ACHN (cell line): ENCODE measurements at regions not wholly inside any gene's neighbourhood (a gene's known extent, or its start where the extent isn't known, plus 50 kb on each side); places are given as distances from the start of the nearest gene placed in this dataset.
"Not testable (repeated sequence)": the region's sequence is repeated elsewhere in the genome, so short reads cannot be mapped to it uniquely, and the experiment has no call there.

Experiments used
- DNase-seq: peaks from one replicate; pipeline ENCODE4 v3.0.0-alpha.2; 2015
- in situ Hi-C: cut with HindIII; loops from 2 replicates; pipeline ENCODE4 v1.10.0; 2017; ENCODE audit warnings: low sequenced_read_pairs, low pct_ligation_motif_present, low pct_unique_long_range_greater_than_20kb

GRCh38 chr2:125710561-125710960 lies 945.4 kb upstream of the GYPC start:
- in situ Hi-C loops = no loop called here
- DNase-seq = no peak

DNA sequence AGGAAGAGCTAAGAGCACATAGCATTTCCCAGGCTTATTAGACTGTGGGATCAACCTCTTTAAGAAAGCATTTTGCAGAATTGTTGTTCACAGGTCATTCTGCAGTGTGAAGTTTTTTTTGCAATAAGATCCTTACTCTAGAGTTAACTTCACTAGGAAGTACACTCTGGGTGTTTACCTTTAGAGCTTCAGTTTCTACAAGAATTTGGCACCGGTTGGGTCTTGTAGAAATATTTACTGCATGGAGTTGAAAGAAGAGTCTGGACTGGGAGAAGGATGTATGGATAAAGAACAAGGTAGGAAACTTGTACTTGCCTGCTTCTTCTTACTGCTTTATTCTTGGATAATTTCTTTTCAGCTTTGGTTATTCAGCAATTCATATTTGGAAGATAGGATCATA lies 944.9 kb upstream of the GYPC start:
- in situ Hi-C loops = no loop called here
- DNase-seq = no peak

DNA sequence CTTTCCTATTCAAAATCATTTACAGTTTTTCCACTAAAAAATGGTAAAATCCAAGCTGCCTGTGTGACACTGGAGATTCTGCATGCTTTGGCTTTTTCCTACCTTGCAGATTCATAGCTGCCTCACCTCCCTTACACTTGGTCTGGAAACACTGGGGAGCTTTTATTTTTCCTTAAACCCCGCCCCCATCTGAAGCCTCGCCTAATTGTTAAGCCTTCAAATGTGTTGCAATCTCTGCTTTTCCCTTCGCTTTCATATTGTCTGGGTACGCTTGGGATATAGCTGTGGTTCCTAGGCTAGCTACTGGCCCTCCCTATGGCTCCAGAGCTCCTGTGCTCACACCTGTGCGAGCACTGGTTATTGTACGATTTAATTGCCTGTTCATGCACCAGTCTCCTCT lies 942.4 kb upstream of the GYPC start:
- no peak for DNase-seq
- in situ Hi-C loops = no loop called here

DNA sequence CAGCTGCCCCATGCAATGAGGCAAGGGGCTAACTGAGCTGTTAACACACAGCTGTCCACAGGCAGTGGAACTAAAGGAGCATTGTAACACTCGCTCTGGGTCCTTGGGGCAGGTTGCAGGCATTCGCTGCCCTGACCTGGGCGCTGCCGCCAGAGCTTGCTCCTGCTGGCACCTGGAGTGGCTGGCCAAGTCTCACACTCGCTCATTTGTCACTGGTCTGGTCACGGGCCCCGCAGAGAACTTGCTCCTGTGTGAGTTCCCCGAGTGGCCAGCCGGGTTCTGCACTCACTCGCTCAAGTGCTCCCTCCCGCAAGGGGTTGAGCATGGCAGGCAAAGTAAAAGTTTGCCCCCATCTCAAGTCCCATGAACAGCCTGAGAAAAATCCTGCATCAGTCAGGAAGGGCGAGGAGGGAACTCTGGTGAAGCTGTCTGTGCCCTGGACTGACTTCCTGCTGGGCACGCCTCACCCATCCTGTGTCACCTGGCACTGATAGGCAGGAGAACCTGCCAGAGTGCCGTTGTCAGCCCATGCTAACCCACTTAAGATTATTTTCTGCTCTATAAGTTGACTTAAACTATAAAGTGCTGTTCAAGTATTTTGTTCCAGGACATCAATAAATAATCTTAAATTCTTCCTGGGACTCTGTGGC lies 934.8 kb upstream of the GYPC start:
- in situ Hi-C loops = no loop called here
- no peak for DNase-seq

GRCh38 chr2:125730921-125731320 lies 925.0 kb upstream of the GYPC start:
- in situ Hi-C loops = no loop called here
- DNase-seq = no peak

GRCh38 chr2:125736306-125736705 lies 919.7 kb upstream of the GYPC start:
- in situ Hi-C loops = no loop called here
- no peak for DNase-seq

DNA sequence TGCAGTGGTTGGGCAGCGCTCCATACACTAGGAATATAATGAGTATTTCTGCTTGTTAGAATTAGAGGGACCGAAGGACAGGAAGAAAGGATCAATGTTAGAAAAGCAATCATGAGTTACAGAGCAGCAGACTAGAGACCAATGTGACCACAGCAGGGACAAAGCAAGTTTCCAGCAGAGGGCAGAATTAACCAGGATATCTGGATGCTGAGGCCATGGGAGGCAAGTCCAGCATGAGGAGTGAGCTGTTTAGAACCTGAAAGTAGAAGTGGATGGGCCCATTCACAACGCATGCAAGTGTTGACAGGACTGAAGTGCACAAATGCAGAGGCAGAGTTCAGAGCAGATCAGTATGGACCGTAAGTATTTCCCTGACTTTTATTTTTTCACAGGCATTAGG lies 910.4 kb upstream of the GYPC start:
- peak; percentile 57 for DNase-seq

DNA sequence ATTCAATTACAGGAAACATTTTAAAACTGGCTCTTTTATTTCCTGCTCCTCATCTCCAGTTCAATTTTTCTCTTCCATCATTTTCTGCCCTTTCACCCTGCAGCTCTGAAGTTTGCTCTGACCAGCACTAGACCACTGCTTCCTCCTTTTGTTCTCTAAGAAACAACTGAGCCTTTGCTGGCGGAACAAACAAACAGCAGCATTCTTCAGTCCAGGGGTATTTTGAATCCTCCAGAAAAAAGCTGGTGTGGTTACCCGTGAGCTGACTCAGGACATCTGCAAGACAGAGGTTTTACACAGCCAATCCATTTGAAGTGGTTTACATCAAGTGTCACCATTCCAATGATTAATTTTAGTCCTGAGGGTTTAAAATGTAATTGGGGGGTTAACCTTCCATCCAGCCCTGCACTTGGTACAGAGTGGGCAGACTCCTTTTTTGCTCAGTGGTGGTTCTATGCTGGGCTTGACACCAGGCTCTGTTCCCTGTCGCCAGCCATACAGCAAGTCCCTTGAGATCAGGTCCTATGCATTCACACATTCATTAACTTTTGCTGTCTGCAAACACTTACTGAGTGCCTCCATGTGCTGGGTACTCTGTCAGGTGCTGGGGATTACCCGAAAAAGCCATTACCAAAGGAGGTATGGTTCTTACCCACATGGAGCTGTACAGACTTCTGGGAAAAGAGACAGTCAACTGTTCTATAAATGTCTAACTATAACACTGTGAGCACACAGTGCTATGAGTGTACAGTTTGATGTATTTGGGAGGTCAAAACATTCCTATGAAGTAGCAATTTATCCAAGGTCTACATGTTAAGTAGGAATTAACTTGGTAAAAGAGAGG lies 909.4 kb upstream of the GYPC start:
- in situ Hi-C loops = no loop called here
- no peak for DNase-seq

More for the DNA sequence above, 910.4 kb upstream of the GYPC start:
- in situ Hi-C loops = no loop called here

GRCh38 chr2:125747165-125747425 lies 908.9 kb upstream of the GYPC start:
- in situ Hi-C loops = no loop called here
- no peak for DNase-seq

DNA sequence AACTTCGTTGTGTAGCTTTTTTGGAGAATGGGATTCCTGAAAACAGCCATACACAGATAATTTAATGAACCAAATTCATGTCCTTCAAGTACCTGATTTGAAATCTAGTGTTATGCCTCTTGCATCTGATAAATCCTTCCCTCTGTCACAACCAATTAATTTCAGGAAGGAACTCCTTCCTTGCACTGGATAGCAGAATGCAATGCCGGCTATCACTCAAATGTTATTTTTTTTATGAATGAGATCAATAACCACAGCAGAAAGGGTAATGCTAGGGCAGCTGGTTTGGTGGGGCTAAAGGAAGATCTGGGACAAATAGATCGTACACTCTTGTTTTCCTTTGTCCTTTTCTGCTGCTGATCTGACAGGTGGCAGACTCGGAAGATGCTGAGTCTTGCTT lies 899.5 kb upstream of the GYPC start:
- no peak for DNase-seq
- in situ Hi-C loops = no loop called here

DNA sequence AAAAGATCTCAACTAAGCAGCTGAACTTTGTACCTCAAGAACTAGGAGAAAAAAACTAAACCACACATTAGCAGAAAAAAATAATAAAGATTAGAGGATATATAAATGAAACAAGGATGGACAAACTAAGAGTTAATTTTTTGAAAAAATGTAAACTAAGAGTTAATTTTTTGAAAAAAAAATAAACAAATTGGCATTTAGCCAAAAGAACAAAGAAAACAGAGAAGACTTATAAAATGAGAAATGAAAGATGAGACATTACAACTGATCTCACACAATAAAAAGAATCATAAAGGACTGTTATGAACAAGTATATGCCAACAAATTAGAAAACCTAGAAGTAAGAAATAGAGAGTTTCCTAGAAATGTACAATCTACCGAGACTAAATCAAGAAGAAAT lies 859.2 kb upstream of the GYPC start:
- in situ Hi-C loops = no loop called here
- no peak for DNase-seq

DNA sequence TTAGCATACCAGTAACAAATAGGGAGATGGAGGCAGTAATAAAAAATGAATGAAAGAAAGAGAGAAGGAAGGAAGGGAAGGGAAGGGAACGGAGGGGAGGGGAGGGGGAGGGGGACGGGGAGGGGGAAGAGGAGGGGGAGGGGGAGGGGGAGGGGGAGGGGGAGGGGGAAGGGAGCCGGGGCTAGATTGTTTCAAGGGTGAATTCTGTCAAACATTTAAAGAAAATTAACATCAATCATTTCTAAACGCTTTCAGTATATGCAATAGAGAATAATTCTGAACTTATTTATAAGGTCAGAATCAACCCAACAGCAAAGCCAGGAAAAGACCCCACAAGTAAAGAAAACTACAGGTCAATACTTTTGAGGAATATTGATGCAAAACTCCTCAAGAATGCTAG lies 858.8 kb upstream of the GYPC start:
- in situ Hi-C loops = no loop called here
- DNase-seq = no peak

- in situ Hi-C loops = no loop called here
- DNase-seq = no peak
Observed at GRCh38 chr2:125822746-125823145, 833.2 kb upstream of the GYPC start.

GRCh38 chr2:125825781-125826180 lies 830.2 kb upstream of the GYPC start:
- in situ Hi-C loops = not testable (repeated sequence)

GRCh38 chr2:125837128-125837527 lies 818.8 kb upstream of the GYPC start:
- DNase-seq = no peak
- in situ Hi-C loops = no loop called here

More at GRCh38 chr2:125825781-125826180, 830.2 kb upstream of the GYPC start:
- DNase-seq = not testable (repeated sequence)

- DNase-seq = no peak
- in situ Hi-C loops = no loop called here
Observed at GRCh38 chr2:125837611-125838010, 818.3 kb upstream of the GYPC start.

- no peak for DNase-seq
- in situ Hi-C loops = no loop called here
Observed at GRCh38 chr2:125839945-125840344, 816.0 kb upstream of the GYPC start.

DNA sequence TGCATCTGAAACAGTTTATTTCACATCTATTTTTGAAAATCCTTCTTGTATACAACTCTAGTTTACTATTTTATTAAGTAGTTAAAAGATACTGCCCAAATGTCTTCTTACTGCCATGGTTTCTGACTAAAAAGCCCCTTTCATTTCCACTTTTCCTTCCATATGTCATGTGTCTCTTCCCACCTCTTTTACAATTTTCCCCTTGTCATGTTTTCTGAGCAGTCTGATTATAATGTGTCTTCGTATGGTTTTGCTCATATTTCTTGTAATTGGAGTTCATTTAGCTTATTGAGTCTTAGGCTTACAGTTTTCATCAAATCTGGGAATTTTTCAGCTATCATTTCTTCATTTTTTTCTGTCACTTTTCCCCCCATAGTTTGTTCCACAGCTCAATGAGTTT lies 813.9 kb upstream of the GYPC start:
- no peak for DNase-seq
- in situ Hi-C loops = no loop called here

DNA sequence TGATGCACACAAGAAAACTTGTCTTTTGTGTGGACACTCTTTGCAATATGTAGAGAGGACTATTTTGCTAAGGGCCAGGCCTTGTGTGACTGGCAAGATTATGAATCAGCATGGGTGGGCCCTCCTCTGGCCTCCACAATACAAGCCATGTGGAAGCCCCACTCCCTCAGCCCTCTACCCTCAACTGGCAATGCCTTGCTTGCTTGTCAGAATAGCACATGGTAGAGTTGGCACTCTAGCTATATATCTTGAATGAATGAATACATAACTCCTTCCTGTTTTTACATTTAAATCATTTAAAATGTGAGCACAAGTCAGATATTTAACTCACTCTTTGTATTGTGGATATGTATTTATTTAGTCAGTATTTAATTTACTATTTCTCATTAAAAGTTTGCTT lies 805.4 kb upstream of the GYPC start:
- in situ Hi-C loops = no loop called here

GRCh38 chr2:125852364-125852763 lies 803.6 kb upstream of the GYPC start:
- in situ Hi-C loops = no loop called here

More for the DNA sequence above, 805.4 kb upstream of the GYPC start:
- DNase-seq = no peak

More at GRCh38 chr2:125852364-125852763, 803.6 kb upstream of the GYPC start:
- DNase-seq = no peak
